Heart left ventricle (tissue), 13 donors: ENCODE measurements at regions not wholly inside any gene's neighbourhood (a gene's known extent, or its start where the extent isn't known, plus 50 kb on each side); places are given as distances from the start of the nearest gene placed in this dataset.

Experiments used
- CTCF ChIP-seq, 12 donors: fragments of 200-600 bp; sonication (generic) in 4 of 12; IDR thresholded peaks; one replicate each; pipeline versions ENCODE4 v1.5.0 to v1.8.0; 2018 to 2022; ENCODE audit warnings: antibody characterized with exemption in 12 of 12, mild to moderate bottlenecking in 5 of 12
- POLR2A ChIP-seq, 2 donors: fragments of 450-650 bp; IDR thresholded peaks; one replicate each; pipeline ENCODE4 v1.6.1; 2017; ENCODE audit warnings: antibody characterized with exemption in 2 of 2, mild to moderate bottlenecking in 2 of 2, moderate library complexity in 2 of 2
- donor health status: ischemic (EF 13 %, LVEDD 7.1; RV severe dilation, severe dysfunction).
- donor health status: DM: no; HTN: yes; CAD: no.
- donor health status: DM: no; HTN: no; CAD: no.
- donor health status: ischemic (EF 25% LVEDD 6.9; RV normal size, moderate dysfunction).
- donor health status: ischemic (EF 25% LVEDD 5.7; RV mildly dilated, moderate dysfunction).
- donor health status: ischemic (EF 35%, LVEDD 5.7; RV mildly dilated, moderate dysfunction).
- donor health status: nonischemic (EF 11% LVEDD 7.7; RV severe dilation, severe dysfunction).
- donor health status: DM: yes; HTN: yes; CAD: no.
- donor health status: PGD.
- donor health status: ischemic (EF 29% LVEDD 5.4; RV normal size, mild dysfunction).
- donor health status: nonischemic (EF 23%, LVEDD 6.1; RV moderate dilation, normal function).

DNA sequence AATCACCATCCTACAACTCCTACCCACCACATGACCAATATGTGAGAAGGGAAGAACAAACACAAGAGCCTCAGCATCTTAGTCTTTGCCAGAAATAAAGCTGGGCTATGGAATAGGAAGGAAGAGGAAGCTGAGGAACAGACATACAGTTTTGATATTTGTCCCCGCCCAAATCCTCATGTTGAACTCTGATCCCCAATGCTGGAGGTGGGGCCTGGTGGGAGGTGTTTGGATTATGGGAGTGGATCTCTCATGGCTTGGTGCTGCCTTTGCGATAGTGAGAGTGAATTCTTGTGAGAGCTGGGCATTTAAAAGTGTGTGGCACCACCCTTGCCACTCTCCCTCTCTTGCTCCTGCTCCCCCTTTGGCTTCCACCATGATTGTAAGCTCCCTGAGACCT is 52.4 kb upstream of the NLK start:
- no peak for TF ChIP-seq CTCF (IDR thresholded peaks at IDR 0.05)
- TF ChIP-seq POLR2A (IDR thresholded peaks at IDR 0.05): no peak
